Activated CD4-positive, alpha-beta T cell treated with anti-CD3 and anti-CD28 coated beads, Interleukin-2, amount 10 ng/mL, durations not matched to agents 24 days and 14 days (primary cell): ENCODE measurements at regions not wholly inside any gene's neighbourhood (a gene's known extent, or its start where the extent isn't known, plus 50 kb on each side); places are given as distances from the start of the nearest gene placed in this dataset.
A peak's percentile ranks its signal among the peaks of the same experiment; 100 is the strongest.

Experiments used
- DNase-seq: peaks from one replicate; pipeline ENCODE4 v3.0.0; 2022
- H3K27ac Mint-ChIP-seq: one replicate; pipeline ENCODE4 v1.8.0; 2022; ENCODE audit warnings: mild to moderate bottlenecking, mixed read lengths
- H3K27me3 Mint-ChIP-seq: one replicate; pipeline ENCODE4 v1.8.0; 2022; ENCODE audit warnings: mixed read lengths
- H3K36me3 Mint-ChIP-seq: one replicate; pipeline ENCODE4 v1.8.0; 2022; ENCODE audit warnings: low read depth, mild to moderate bottlenecking, mixed read lengths
- H3K4me1 Mint-ChIP-seq: one replicate; pipeline ENCODE4 v1.8.0; 2021; ENCODE audit warnings: mixed read lengths
- H3K4me3 Mint-ChIP-seq: one replicate; pipeline ENCODE4 v1.8.0; 2022; ENCODE audit warnings: mild to moderate bottlenecking, moderate library complexity, mixed read lengths
- H3K9me3 Mint-ChIP-seq: one replicate; pipeline ENCODE4 v1.8.0; 2021; ENCODE audit warnings: mixed read lengths
- intact Hi-C: fragments of 100-400 bp; cut with micrococcal nuclease; formaldehyde crosslinking; loops from one replicate; pipeline ENCODE4 v1.15.1; 2023

- Mint-ChIP-seq H3K4me1 (no peaks in the 10 kb centered on the region), H3K4me3 (no peak overlapping the region), H3K9me3 (peaks cover under 1% of the 10 kb centered on the region), H3K27ac (no peak overlapping the region), H3K36me3 (no peaks in the 10 kb centered on the region), H3K27me3 (peaks cover 7% of the 10 kb centered on the region)
- intact Hi-C loops, result no loop called here
- no peak for DNase-seq
Measured at GRCh38 chr18:26702086-26702485, 153.7 kb upstream of the KCTD1 start.

- Mint-ChIP-seq H3K4me1 (no peaks in the 10 kb centered on the region), H3K27ac (no peak overlapping the region), H3K36me3 (no peaks in the 10 kb centered on the region), H3K27me3 (peaks cover 2% of the 10 kb centered on the region), H3K9me3 (no peaks in the 10 kb centered on the region), H3K4me3 (no peak overlapping the region)
- DNase-seq, result no peak
- intact Hi-C loops, result no loop called here
Measured at GRCh38 chr18:26700728-26701127, 152.4 kb upstream of the KCTD1 start.

- H3K4me3 Mint-ChIP-seq, result no peak overlapping the region
- H3K27ac Mint-ChIP-seq, result no peak overlapping the region
- H3K36me3 Mint-ChIP-seq, result no peaks in the 10 kb centered on the region
- no peak for DNase-seq
- no peaks in the 10 kb centered on the region for H3K4me1 Mint-ChIP-seq
- no peaks in the 10 kb centered on the region for H3K27me3 Mint-ChIP-seq
- peaks cover 1% of the 10 kb centered on the region for H3K9me3 Mint-ChIP-seq
- intact Hi-C loops, result no loop called here
Measured at GRCh38 chr18:26700201-26700600, 151.8 kb upstream of the KCTD1 start.

GRCh38 chr18:26697186-26697884 is 149.0 kb upstream of the KCTD1 start:
- Mint-ChIP-seq H3K27ac (no peak overlapping the region), H3K36me3 (no peaks in the 10 kb centered on the region), H3K4me1 (no peaks in the 10 kb centered on the region), H3K9me3 (peaks cover 5% of the 10 kb centered on the region), H3K27me3 (no peaks in the 10 kb centered on the region), H3K4me3 (no peak overlapping the region)
- intact Hi-C loops, result no loop called here
- DNase-seq, result no peak

- no peak for DNase-seq
- no peaks in the 10 kb centered on the region for H3K4me1 Mint-ChIP-seq
- H3K36me3 Mint-ChIP-seq, result no peaks in the 10 kb centered on the region
- intact Hi-C loops, result no loop called here
- no peaks in the 10 kb centered on the region for H3K27me3 Mint-ChIP-seq
- peaks cover 5% of the 10 kb centered on the region for H3K9me3 Mint-ChIP-seq
- H3K4me3 Mint-ChIP-seq, result no peak overlapping the region
- no peak overlapping the region for H3K27ac Mint-ChIP-seq
Measured at GRCh38 chr18:26696786-26697185, 148.4 kb upstream of the KCTD1 start.

GRCh38 chr18:26696308-26696707 is 148.0 kb upstream of the KCTD1 start:
- no peaks in the 10 kb centered on the region for H3K27me3 Mint-ChIP-seq
- no peak overlapping the region for H3K4me3 Mint-ChIP-seq

GRCh38 chr18:26689226-26689879 is 141.0 kb upstream of the KCTD1 start:
- Mint-ChIP-seq H3K36me3 (peaks cover 1% of the 10 kb centered on the region), H3K27ac (no peak overlapping the region), H3K4me1 (no peaks in the 10 kb centered on the region), H3K9me3 (peaks cover 9% of the 10 kb centered on the region), H3K4me3 (no peak overlapping the region), H3K27me3 (peaks cover 3% of the 10 kb centered on the region)
- DNase-seq, result no peak
- intact Hi-C loops, result no loop called here

More at GRCh38 chr18:26696308-26696707, 148.0 kb upstream of the KCTD1 start:
- Mint-ChIP-seq H3K9me3 (peaks cover 9% of the 10 kb centered on the region), H3K4me1 (no peaks in the 10 kb centered on the region), H3K27ac (no peak overlapping the region), H3K36me3 (peaks cover 1% of the 10 kb centered on the region)
- no peak for DNase-seq
- intact Hi-C loops, result no loop called here

GRCh38 chr18:26686532-26686931 is 138.2 kb upstream of the KCTD1 start:
- intact Hi-C loops, result no loop called here
- peaks cover 10% of the 10 kb centered on the region for H3K27me3 Mint-ChIP-seq
- H3K4me1 Mint-ChIP-seq, result no peaks in the 10 kb centered on the region
- peaks cover 1% of the 10 kb centered on the region for H3K36me3 Mint-ChIP-seq
- H3K9me3 Mint-ChIP-seq, result peaks cover 7% of the 10 kb centered on the region
- H3K4me3 Mint-ChIP-seq, result no peak overlapping the region
- H3K27ac Mint-ChIP-seq, result no peak overlapping the region
- no peak for DNase-seq

- no peak for DNase-seq
- Mint-ChIP-seq H3K27ac (no peak overlapping the region), H3K36me3 (no peaks in the 10 kb centered on the region), H3K4me1 (no peaks in the 10 kb centered on the region), H3K27me3 (peaks cover 11% of the 10 kb centered on the region), H3K4me3 (no peak overlapping the region), H3K9me3 (peaks cover under 1% of the 10 kb centered on the region)
- intact Hi-C loops, result no loop called here
Measured at GRCh38 chr18:26685438-26686157, 137.2 kb upstream of the KCTD1 start.

GRCh38 chr18:26677957-26678356 is 129.6 kb upstream of the KCTD1 start:
- no peak for DNase-seq
- Mint-ChIP-seq H3K9me3 (peaks cover 4% of the 10 kb centered on the region), H3K27ac (no peak overlapping the region), H3K4me3 (no peak overlapping the region), H3K4me1 (no peaks in the 10 kb centered on the region), H3K36me3 (no peaks in the 10 kb centered on the region), H3K27me3 (peaks cover 5% of the 10 kb centered on the region)
- intact Hi-C loops, result no loop called here

- H3K27me3 Mint-ChIP-seq, result peaks cover 34% of the 10 kb centered on the region
- intact Hi-C loops, result no loop called here
Measured at GRCh38 chr18:26667046-26667445, 118.7 kb upstream of the KCTD1 start.

GRCh38 chr18:26662996-26663395 is 114.6 kb upstream of the KCTD1 start:
- Mint-ChIP-seq H3K4me1 (no peaks in the 10 kb centered on the region), H3K36me3 (no peaks in the 10 kb centered on the region), H3K27ac (no peak overlapping the region), H3K4me3 (no peak overlapping the region), H3K9me3 (no peaks in the 10 kb centered on the region), H3K27me3 (peaks cover 50% of the 10 kb centered on the region)
- no peak for DNase-seq
- intact Hi-C loops, result no loop called here

More at GRCh38 chr18:26667046-26667445, 118.7 kb upstream of the KCTD1 start:
- no peak for DNase-seq
- H3K36me3 Mint-ChIP-seq, result no peaks in the 10 kb centered on the region
- H3K4me3 Mint-ChIP-seq, result no peak overlapping the region
- no peak overlapping the region for H3K27ac Mint-ChIP-seq
- no peaks in the 10 kb centered on the region for H3K9me3 Mint-ChIP-seq
- H3K4me1 Mint-ChIP-seq, result no peaks in the 10 kb centered on the region

- no peak for DNase-seq
- H3K36me3 Mint-ChIP-seq, result peaks cover 3% of the 10 kb centered on the region
- peaks cover 66% of the 10 kb centered on the region for H3K27me3 Mint-ChIP-seq
- no peak overlapping the region for H3K27ac Mint-ChIP-seq
- H3K9me3 Mint-ChIP-seq, result no peaks in the 10 kb centered on the region
- intact Hi-C loops, result loop anchor here (5.0 kb wide), 2 partner anchors 106 to 1311 kb away; no protein-coding TSS in a partner anchor
- peaks cover 13% of the 10 kb centered on the region for H3K4me1 Mint-ChIP-seq
- H3K4me3 Mint-ChIP-seq, result peak overlapping the region; percentile 88
Measured at GRCh38 chr18:26657631-26658581, 109.6 kb upstream of the KCTD1 start.
